NCI-H774 (cell line): ENCODE measurements at regions not wholly inside any gene's neighbourhood (a gene's known extent, or its start where the extent isn't known, plus 50 kb on each side); places are given as distances from the start of the nearest gene placed in this dataset.
A peak's percentile ranks its signal among the peaks of the same experiment; 100 is the strongest.

ENCODE experiments used
- DNase-seq: peaks from one replicate; lab custom pipeline; 2025; lab: John Stamatoyannopoulos, UW

DNA sequence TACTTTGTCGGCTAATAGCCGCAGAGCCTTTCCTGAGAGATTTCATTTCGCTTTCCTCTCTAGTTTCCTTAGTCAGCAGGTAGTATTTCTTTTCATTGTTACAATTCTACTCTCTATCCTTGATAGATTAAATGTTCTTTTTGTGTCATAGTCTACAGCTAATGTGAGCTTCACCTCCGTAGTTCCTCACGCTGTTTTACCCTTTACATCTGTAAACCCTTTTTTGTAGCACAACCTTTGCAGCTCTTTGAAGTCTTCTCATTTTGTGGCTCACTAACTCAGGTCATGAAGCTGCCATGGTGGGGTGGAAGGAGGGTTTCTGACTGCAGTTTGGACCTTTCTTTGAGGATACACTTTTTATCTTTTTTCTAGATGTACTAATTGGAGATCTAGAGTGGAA, 1008.8 kb upstream of the PABPC4L start:
- no peak for DNase-seq

DNA sequence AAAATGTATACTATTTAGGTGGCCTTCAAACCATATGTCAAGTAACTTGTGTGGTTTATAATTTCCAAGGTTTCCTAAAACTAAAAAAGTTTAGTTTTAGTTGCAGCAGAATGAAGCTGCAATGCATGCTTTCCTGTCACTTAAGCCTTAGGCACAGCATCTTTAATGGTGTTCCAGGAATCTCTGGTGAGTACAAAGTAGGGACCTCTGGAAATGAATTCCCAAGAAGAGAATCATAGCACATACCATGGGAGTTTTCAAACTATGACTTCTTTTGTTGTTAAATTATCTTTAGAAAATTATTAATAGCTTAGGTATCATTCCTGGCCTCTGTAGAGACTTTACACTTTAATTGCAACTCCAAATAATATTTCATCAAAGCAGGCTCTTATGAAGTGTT, 1005.9 kb upstream of the PABPC4L start:
- no peak for DNase-seq

DNA sequence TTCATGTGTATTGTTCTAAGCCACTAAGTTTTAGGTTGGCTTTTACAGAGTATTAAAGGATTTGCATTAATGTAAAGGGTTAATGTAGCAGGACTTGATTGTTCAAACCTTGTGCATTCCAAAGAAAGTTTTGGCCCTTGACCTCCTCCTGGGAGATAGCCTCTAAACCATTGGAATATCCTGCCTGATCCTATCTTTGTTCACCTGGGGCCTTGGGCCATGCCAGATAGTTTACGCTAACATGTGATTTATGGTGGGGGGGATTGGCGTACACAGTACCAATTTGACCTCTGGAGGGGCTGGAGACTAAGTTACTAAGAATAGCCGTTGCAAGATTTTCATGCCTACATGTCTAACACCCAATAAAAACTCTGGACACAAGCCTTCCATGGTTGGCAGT, 1002.7 kb upstream of the PABPC4L start:
- DNase-seq, result no peak

DNA sequence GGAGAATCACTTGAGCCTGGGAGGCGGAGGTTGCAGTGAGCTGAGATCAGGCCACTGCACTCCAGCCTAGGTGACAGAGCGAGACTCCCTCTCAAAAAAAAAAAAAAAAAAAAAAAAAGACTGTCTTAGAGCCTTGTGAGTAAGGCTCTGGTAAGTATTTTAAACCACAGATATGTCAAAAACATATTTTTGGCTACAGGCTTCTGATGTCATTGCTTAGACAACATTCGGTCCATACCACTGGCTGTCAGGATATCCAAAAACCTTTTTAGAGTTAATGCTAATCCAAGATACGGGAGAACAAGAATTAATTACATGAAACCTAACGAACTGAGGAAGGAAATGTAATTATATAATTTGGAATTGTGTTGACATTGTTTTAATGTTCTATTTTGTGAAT, 999.5 kb upstream of the PABPC4L start:
- no peak for DNase-seq

DNA sequence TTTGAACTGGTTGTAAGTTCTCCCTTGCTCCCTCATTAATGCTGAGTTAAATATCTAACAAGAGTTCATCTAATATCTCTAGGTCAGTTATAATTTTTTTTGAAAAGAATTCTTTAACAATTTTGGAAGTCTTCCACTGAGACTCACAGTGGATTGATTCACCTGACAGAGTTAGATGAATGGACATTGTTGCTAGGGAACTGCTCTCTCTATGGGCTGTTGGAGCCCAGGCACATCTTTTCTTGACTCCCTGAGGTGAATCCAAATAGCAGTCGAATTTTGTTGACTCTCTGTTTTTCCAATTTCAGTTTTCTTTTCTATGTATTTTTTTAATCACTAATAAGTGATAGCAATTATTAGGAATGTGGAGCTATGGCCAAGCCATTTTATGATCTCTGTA, 996.1 kb upstream of the PABPC4L start:
- no peak for DNase-seq

DNA sequence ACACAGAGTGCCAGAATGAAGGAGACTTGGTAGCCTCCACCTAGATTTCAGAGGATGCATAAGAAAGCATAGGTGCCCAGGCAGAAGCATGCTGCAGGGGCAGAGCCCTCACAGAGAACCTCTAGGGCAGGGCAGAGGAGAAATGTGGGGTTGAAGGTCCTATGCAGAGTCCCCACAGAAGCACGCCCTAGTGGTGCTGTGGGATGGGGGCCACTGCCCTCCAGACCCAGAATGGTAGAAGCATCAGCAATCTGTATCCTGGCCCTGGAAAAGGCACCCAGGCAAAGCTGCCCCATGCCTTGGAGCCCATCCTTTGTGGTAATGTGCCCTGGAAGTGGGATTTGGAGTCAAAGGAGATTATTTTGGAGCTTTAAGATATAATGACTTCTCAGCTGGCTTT, 992.9 kb upstream of the PABPC4L start:
- DNase-seq, result no peak

DNA sequence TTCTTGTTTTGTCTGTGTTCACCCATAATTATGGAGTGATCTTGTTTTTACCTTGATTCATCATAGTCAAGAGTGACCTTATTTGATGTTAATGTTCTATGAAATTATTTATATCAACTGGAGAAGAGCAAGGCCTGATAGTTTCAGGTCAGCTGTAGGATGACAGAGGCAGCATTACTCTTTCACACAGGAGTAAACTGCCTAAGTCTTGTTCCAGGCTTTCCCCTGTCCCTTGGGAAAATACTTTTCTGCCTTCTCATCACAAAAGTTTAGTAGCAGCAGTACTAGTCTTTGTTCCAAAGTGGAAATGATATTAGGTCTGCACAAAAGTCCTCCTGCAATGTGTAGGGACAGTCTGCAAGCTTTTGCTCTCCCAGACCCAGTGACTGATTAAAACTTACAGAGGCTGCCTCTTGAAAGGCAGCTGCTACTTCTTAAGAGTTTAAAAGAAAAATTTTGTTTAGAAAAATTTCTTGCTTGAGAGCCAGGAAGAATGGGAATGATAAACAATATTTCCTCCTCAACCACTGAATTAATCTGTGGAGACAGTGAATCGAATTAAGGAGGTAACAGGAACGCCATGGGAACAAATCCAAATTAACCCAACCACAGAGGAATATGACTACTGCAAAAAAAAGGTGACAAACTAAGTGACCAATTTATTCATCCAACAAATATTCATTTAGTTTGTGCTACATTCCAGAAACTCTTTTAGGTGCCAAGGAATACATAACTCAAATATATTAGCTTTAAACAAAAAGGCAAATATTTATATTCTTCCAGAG, 991.4 kb upstream of the PABPC4L start:
- DNase-seq, result no peak

DNA sequence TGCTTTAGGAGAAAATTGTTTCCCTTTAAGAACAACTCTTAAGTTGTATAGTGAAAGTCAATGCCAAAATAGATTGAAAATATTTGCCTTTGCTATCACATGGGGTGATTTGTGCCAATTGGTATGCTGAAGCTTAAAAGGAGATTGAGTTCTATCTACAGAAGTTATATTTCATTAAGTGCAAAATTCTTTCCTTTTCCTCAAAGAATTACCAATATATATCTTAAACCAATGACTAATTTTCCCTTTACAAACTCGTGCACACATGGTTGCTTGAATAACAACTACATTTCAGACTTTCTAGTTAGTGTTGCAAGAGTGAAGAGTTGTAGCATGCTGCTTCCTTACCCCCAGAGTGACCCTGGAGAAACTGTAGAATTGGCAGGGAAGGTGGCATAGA, 990.0 kb upstream of the PABPC4L start:
- no peak for DNase-seq

DNA sequence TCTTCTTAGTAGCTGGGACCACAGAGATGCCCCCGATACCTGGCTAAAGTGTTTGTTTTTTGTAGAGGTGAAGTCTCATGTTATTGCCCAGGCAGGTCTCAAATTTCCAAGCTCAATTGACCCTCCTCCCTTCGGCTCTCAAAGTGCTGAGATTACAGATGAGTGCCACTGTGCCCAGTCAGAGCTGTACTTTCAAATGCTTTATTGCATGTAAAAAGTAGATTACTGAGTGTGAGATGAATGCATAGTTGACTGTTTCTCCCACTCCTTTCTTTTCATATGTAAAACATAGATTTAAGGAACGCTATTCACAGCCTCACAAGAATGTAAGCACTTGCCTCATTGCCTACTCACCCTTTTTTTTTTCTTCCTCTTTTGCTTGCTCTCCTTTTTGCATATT, 984.4 kb upstream of the PABPC4L start:
- DNase-seq, result no peak

DNA sequence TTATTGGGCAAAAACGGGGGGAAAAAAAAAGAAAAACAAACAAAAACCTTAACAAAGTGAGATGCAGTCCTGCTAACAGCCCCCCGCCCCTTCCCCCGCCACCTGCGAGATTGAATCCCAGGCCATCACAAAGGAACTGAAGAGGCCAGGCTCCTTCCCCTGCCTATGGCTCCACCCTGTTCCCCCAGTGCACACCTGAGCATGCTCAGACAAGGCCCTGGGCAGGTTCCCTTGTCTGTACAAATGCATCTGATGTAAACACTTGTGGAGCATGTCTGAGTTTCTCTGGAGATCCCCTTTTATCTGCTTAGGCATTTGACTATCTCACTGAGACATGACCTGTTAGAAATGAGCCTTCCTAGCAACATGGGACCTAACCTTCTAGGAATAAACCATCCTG, 983.7 kb upstream of the PABPC4L start:
- DNase-seq, result no peak

DNA sequence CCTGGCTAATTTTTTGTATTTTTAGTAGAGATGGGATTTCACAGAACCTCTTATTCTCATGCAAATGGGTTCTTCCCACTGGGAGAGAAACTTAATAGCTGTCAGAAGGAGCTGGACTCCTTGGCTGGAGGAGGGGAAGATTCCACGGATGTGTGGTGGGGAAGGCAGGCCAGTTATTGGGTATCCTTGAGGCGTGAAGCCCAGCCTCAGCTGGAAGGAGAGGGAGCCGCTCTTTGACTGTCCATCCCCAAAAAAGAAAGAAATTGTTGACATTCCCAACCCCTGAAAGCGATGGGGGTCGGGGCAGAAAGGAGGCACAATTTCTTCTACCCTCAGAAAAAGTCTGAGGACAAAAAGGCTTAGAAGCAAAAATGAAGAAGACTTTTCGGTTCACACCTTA, 983.1 kb upstream of the PABPC4L start:
- DNase-seq, result no peak

DNA sequence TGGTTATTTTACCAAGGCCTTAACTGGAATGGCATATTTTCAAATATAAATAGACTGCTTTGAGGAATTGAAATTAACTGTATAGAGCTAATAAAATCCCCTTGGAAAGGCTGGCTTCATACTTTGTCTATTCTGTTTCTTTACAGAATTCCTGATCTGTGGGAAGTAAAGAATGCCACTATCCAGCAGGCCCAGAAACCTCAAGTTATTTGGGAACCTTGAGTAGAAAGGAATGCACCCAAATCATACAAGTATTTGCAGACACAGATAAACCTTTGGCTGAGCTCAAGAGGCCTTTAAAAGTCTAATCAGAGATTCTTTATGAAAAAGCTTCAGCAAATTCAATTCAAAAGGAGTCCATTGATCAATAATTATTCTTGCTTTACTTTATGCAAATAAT, 975.7 kb upstream of the PABPC4L start:
- no peak for DNase-seq

DNA sequence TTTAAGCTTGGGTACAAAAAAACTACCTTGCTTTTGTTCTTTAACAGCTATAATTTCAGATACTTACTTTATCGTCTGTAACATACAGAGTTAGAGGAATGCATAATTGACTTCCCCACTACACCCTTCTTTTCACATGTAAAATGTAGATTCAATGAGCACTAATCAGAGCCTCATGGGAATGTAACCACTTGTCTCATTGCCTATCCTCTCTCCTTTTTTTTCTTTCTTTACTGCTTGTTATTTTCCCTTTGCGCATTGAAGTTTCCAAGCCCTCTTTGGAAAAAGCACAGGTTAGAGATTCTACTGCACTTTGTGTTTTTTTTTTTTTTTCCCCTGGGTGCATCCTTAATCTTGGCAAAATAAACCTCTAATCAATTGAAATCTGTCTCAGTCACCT, 965.1 kb upstream of the PABPC4L start:
- DNase-seq, result no peak

DNA sequence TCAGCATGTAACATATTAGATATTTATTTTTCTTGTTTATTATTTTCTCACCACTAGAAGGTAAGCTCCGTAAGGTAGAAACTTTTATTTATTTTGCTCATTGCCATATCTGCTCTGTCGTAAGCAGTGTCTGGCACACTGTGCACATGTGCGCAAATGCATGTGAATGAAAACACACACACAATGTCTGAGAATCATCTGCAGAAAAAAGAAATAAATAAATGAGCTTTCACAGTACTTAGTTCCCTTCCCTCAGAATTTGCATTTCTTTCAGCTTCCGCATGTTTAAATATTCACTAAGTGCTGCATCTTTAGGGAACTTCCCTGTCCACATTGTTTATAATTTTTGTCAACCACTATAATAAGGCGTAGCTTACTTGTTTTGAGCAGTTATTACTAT, 963.0 kb upstream of the PABPC4L start:
- no peak for DNase-seq

DNA sequence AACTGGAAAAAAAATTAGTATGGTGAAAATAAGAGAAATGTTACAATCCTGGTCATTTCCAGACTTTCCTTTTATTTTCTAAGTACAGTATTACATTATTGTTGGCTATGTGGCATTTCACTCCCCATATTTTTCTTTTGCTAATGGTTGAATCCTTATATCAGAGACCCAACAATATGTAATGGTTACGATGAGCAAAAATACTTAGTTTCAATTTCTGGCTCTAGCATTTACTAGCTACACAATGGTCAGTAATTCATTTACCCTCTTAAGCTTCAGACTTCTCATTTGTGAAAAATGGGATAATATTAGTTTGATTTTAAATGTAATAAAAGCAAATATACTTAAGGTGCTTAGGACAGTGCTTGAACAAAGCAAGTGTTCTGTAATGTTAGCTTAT, 942.9 kb upstream of the PABPC4L start:
- no peak for DNase-seq

DNA sequence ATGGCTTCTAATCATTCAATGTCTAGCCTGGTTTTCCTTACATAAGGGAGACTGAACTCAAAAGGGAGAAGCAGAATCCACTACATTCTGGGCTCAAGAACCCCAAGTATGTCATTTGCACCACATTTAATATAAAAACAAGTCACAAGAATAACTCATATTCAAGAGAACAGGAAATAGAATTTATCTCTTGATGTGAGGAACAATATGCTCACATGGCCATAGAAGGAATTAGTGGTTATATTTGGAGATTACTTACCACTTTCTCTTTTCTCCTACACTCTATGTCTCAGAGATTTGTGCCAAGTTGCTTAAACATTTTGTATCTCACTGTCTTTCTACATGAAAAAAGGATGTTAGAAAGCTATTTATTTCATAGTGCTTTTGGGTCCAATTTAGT, 922.6 kb upstream of the PABPC4L start:
- DNase-seq, result no peak

DNA sequence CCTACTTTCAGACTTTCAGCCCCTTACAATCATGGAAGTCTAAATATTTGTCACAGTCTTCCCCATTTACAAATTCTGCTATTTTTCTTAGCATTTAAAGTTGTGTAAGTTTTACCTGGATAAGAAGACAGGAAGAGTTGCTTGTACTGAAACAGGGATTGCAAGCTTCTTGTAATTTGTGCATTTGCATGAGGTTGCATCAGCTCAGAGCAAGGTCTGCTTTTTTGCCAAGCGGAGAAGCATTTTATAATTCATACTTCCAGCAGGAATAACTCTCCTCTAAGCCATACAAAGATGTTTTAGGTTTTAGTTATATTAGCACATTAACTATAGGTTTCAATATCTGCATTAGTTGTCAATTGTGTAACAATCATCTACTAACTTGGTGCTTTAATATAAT, 922.0 kb upstream of the PABPC4L start:
- no peak for DNase-seq

DNA sequence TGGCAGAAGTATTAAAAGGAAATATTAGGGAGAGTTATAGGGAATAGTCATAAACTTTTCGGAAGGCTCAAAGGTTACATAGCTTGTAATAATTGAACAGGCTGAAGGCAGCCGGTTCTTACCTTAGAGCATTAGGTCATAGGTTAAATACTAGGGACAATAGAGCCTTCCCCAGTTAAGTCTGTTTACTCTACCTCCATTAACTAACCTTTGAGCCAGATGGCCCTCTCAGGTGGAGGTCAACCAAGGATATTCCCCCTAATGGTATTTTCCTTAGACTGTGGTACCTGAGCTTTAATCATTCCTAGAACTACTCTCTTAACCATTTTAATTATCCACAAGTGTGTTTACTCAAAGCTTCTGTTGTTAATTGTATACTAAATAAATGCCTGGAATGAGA, 920.9 kb upstream of the PABPC4L start:
- peak; percentile 42 for DNase-seq

DNA sequence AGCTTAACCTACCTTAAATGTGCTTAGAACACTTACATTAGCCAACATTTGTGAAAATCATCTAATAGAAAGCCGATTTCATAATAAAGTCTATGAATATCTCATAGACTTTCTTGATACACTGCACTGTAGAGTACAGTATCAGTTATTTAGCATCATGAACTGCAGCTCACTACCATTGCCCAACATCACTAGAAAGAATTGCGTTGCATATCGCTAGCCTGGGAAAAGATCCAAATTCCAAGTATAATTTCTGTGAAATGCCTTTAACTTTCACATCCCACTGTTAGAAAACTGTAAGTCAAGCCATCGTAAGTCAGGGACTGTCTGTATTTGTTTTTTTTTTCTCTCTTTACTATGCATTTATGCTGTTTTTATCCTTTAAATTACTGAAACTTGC, 918.6 kb upstream of the PABPC4L start:
- no peak for DNase-seq

DNA sequence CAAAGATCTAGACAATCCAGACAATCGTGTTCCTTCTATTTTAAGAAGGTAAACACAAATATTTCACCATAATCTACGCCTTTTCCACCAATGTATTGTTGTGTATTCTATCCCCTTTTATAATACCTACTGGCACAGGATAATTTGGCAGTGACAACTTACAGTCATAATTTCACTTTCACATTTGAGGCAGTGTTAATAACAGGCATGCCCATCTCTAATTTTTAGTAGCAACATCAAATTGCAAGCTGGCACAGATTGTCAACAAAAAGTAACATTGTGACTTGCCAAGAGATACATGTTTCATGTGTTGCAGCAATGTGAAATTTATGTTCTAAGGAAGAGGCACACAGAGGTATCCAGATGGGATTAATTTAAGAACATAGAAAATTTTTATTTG, 912.5 kb upstream of the PABPC4L start:
- DNase-seq, result no peak

DNA sequence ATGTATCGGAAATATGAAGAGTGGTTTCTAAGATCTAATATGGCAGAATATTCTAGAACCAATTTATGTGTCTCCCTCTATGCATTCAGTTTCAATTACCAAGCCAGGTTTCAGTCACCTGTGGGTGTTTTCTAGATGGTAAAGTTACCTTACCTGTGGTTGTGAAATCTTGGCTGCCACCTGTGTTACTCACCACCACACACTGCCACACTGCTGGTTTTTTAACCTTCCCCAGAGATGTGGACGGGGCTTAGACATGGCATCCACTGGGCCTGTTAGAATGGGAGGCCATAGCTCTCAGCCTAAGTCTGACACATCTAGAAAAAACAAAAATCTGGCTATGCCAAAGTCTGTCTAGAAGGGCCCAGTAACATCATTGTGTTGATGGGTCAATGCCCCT, 896.5 kb upstream of the PABPC4L start:
- DNase-seq, result no peak

DNA sequence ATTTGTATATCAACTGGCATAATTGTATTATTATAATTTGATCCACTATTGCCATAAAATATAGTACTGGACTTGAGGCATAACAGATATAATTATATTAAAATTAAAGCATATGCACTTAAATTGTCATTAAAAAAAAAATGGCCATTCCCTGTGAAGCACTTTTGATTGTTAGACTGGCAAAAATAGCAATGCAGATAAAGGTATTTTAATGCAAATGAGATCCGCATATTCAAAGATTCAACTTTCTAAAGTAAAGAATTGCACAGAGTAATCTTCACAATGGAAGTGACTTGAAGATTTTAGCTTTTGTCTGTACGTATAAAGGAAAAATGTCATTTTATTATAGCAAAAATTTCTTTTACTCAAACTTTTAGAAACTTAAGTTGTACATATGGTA, 871.8 kb upstream of the PABPC4L start:
- no peak for DNase-seq

DNA sequence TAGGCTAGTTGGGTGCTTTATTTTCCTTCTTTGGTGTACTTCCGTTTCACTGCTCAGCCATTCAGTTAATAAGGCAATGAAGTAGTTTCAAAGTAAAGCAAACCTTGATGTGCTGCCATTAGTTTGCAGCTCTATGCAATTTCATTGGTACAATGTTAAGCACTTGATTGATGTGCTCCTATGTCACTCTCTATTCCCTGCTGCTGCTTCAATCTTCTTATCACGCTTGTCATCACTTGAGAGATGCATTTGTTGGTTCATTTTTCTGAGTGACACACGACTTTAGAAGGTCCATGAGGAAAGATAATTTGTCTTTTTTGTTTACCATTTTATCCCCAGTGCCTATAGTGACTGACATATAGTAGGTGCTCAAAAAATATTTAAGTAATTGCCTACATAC, 871.0 kb upstream of the PABPC4L start:
- no peak for DNase-seq

DNA sequence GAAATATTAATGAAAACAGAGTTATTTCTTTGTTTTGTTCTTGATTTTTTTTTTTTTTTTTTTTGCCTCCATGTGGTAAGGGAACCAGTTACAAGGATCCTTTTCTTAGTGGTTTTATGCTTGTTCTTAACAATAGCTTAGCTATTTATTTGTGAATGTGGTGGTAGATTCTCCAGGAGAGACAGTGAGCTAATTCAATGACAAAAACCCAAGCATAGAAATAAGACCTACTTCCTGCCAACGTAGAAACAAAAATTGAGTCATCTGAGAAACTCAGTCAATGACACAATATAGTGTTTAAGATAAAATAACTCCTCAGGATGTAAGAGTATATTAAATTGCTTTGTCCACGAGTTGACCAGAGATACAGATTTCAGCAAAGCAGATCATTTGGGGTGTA, 863.8 kb upstream of the PABPC4L start:
- no peak for DNase-seq
